HG02678 (cell line): ENCODE measurements at regions not wholly inside any gene's neighbourhood (a gene's known extent, or its start where the extent isn't known, plus 50 kb on each side); places are given as distances from the start of the nearest gene placed in this dataset.
A peak's percentile ranks its signal among the peaks of the same experiment; 100 is the strongest.
"Not testable (repeated sequence)": the region's sequence is repeated elsewhere in the genome, so short reads cannot be mapped to it uniquely, and the experiment has no call there.

Experiments
- ATAC-seq: cut with Tn5 transposase; IDR thresholded peaks from one replicate; pipeline ENCODE4 v1.9.1; 2021; ENCODE audit warnings: mild to moderate bottlenecking, moderate library complexity; ENCODE audit not compliant: unreplicated experiment

DNA sequence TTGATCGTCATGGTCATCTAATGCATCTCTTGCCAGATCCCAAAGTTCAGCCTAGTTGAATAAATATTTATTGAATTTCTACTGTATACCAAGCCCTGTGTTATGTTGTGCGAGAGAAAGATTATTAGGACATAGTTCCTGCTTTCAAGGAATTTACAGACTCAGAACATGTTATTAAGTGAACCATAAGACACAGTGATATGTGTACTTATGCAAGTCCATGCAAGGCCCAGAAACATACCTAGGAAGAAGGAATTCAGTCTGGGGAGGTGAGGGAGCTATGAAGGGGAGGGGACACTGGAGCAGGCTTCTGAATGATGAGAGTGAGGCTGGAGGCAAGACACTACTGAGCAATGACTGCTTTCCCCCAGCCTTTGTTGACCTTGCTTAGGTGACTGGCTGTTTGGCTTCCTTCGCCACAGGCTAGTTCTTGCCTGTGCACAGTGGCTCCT lies 81.4 kb downstream of the ACAA2 start:
- ATAC-seq, result no peak

DNA sequence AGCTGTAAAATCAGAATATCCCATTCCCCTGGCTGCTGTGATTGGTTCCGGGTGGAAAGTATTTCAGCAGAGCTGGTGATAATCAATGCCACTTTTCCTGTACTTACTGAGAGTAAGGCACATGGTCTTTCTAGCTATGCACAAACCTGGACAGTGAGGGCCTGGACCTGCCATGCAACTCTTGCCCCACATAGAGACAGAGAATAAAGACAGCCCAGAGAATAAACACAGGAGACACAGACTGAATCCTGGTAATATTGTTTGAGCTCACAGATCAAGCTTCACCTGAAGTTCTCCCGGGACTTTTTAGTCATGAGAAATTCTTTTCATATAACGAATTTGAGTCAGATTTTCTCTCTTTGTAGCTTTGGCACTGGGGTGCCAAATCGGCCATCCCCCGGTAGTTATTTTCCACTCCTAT lies 81.9 kb downstream of the ACAA2 start:
- ATAC-seq, result no peak

GRCh38 chr18:49730951-49731391 lies 82.4 kb downstream of the ACAA2 start:
- no peak for ATAC-seq

GRCh38 chr18:49728542-49728941 lies 84.8 kb downstream of the ACAA2 start:
- ATAC-seq, result no peak

- no peak for ATAC-seq
Measured at GRCh38 chr18:49727816-49728215, 85.5 kb downstream of the ACAA2 start.

- ATAC-seq, result no peak
Measured at GRCh38 chr18:49726675-49726963, 86.7 kb downstream of the ACAA2 start.

DNA sequence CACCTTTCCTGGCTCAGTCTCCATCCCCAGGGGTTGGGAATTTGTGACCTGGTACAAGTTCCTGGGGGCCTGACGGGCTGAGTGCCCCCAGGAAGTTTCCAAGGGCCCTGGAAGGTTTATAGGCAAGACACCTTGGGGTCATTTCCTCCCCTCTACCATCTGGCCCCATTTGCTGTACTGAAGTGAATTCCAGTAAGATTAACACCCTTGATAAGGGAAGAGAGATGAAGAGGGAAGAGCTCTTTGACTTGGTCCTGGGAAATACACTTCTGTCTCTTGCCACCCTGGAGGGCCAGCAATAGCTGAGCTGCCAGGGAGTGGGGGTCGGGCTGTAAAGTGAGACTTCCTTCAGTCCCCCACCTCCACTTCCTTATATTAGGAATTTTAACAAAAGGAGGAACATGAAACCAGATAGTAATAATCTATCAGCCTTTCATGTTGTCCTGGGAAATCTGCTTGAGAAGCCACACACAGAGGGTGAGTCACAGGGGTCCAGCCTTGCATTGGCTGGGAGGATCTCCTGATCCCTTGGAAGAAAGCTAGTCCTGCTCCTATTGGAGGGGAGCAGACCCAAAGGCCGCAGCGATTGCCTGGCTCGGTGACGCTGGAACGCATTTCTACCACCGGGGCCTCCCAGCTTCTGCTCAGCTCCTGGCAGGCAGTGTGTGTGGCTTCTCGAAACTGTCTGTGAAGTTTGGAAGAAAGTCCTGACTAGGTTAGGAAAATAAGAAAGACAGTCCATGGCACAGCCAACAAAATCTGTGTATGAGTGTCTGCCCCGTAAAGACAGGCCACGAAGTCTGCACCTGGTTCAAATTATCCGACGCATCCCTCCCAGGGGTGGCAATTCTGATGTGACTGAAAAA lies 87.3 kb downstream of the ACAA2 start:
- ATAC-seq, result no peak

DNA sequence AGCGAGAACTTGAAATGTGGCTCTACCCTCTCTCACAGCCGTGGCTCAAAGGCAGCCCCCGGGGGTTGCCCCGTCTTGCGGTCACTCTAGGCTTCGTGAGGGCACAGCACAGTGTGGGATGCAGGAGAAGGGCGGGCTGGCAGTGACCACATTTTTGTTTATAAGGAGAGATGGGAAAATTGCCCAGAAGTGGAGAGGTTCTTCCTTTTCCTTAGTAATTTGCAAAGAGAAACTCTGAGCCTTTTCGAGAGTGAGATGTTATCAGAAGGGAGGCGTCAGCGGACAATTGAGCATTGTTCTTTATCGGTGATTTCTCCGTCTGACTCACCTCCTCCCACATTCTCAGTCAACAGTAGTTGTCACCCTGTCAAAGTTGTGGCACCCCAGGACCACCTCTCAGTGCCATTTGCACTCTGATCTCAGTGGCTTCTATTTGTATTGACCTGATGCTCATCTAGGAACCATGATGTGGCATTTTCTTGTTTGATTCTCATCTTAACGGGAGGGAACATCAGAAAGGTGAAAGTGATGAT lies 89.6 kb downstream of the ACAA2 start:
- peak; percentile 78 for ATAC-seq

DNA sequence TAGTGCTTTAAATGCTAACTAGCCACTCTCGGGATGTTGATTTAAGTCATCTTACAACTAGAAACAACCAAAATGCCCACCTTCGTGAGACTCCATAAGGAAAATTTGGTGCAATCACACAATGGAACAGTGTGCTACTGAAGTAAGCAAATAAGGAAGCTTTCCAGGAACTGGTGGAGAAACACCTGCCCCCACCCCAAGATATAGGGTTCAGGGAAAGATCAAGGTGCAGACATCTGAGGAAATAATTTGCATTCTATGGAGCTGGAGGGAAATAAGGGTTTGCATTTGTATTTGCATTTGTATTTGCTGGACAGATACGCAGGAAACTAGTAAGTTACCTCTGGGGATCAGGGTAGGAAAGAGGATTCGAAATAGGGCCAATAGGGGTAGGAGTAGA lies 90.9 kb downstream of the ACAA2 start:
- ATAC-seq, result no peak

- ATAC-seq, result no peak
Measured at GRCh38 chr18:49721981-49722380, 91.4 kb downstream of the ACAA2 start.

DNA sequence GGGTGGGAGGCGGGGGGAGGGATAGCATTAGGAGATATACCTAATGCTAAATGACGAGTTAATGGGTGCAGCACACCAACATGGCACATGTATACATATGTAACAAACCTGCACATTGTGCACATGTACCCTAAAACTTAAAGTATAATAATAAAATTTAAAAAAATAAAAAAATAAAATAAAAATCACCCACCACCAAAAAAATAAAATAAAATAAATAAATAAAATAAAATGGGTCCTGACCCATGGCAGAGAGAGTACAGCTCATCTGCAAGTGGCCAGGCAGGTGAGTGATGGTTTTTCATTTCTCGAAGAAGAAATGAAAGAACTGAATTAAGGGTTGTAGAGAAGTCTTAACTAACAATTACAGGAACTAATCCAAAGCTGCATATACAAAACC lies 92.4 kb downstream of the ACAA2 start:
- ATAC-seq, result not testable (repeated sequence)

GRCh38 chr18:49717617-49718016 lies 95.7 kb downstream of the ACAA2 start:
- ATAC-seq, result no peak

DNA sequence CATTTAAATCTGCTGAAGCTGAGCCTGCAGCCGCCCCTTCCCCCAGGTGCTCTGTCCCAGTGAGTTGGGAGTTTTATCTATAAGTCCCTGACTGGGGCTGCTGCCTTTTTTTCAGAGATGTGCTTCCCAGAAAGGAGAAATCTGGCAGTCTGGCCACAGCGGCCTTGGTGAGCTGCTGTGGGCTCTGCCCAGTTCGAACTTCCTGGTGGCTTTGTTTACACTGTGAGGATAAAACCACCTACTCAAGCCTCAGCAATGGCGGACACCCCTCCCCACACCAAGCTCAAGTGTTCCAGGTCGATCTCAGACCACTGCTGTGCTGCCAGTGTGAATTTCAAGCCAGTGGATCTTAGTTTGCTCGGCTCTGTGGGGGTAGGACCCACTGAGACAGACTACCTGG lies 97.3 kb downstream of the ACAA2 start:
- ATAC-seq, result no peak

DNA sequence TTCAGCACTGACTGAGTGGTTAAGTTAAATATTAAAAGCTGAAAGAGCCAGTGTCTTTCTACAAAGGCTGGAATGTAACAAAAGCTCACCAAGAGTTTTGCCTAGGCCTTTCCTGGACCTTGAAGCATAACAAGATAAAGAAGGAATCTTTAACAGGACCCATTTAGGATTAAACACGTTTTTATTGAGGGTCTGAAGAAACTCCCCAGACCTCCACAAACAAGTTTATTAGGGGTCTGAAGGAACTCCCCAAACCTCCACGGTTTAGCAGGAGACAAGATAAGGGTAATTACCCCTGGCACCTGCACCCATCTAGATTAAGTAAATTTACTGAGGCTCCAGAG lies 104.0 kb downstream of the ACAA2 start:
- ATAC-seq, result no peak

GRCh38 chr18:49708662-49709346 lies 104.5 kb downstream of the ACAA2 start:
- ATAC-seq, result no peak

DNA sequence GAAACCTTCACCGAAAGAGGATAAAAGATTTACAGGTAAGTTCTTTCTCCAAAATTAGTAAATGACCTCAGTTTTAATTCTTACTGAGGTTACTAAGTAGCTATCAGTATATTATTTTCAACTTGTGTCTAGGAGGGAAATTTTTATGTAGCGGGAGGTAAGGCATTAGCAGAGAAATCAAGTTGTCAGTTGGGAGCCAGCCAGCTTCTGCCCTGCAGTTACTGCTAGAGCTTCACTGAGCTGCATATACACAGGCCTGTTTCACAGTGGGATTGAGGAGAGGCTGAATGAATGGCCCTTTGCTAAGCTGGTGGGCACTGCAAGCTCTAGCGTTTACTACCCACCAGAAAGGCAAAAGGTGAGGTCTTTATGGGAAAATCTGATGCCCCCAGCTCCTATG lies 105.7 kb downstream of the ACAA2 start:
- ATAC-seq, result no peak

DNA sequence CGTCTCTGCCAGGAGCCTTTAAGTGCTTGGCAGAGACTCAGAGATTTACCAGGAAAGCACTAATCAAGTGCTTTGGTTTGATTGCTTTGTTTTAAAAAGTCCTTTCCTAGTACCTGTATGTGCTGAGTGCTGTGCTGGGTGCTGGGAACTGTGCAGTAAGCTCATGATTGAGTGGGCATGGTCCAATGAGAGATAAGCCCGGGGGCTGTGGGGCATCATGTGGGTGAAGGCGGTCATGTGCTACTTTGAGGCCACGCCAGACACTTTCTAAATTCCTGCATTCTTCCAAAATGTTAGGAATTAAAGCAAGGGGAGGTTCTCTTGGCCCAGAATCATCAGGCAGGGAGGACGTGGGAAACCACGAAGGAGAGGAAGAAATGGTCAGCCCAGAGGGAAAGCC lies 109.0 kb downstream of the ACAA2 start:
- no peak for ATAC-seq

GRCh38 chr18:49701190-49701589 lies 112.1 kb downstream of the ACAA2 start:
- no peak for ATAC-seq

DNA sequence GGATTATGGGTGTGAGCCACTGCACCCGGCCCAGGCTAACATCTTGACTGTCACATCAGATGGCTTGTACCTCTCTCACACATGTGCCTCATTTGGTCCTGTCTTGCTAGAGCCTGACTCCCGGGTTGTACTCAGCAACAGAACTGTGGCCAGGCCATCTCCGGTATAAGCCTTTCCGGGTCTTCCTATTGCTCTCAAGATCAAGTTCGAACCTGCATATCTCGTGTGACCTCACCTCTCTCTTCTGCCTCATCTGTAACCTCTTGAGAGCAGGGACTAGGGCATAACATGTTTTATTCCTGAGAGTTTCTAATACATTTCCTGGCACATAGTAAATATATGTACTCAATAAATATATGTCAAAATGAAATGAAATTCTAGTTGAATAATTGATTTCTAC lies 114.0 kb downstream of the ACAA2 start:
- no peak for ATAC-seq

DNA sequence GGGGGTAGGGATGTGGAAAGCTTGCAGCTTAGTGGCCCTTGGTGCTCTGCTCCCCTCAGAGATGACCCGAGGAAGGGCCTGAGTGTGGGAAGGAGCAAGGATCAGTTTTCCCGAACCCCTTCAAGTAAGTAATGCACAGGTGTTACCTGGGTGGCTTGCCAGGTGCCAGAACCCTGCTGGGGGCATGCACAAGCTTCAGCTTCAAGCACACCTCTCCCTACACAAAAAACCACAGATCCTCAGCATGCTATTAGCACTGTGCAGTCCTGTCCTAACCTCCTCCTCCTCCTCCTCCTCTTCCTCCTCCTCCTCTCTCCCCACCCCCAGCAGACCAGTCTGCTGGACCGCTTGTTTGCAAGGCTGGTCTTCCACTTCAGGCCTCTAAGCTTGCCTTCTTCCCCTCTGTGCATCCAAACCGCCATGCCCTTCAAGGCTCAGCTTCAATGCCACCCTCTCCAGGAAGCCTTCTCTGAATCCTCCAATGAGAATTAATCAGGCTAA lies 114.8 kb downstream of the ACAA2 start:
- ATAC-seq, result no peak

GRCh38 chr18:49697757-49698524 lies 115.4 kb downstream of the ACAA2 start:
- no peak for ATAC-seq
